ENCODE measurements at regions not wholly inside any gene's neighbourhood (a gene's known extent, or its start where the extent isn't known, plus 50 kb on each side); places are given as distances from the start of the nearest gene placed in this dataset.

DNA sequence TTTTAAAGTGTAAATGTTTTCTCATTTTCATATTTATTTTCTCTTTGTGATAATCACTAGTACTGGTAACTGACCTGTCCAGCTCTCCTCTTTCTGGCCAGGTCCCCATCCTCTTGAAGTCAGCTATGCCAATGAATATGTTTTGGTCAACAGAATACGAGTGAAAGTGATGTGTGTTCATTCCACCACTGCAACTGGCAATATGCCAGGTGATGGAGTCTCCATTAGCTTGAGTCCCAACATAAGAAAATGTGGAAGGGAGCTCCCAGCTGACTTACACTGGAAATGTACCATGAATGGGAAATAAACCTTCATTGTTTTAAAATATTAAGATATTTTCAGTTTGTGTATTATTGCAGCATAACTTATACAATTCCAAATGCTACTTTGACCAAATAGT, 75.8 kb downstream of the CCDC34 start:
- WGBS, result 90% methylated on average over 1 of the region's 1 CpG
- no peaks in the 10 kb centered on the region for H3K27me3 ChIP-seq

DNA sequence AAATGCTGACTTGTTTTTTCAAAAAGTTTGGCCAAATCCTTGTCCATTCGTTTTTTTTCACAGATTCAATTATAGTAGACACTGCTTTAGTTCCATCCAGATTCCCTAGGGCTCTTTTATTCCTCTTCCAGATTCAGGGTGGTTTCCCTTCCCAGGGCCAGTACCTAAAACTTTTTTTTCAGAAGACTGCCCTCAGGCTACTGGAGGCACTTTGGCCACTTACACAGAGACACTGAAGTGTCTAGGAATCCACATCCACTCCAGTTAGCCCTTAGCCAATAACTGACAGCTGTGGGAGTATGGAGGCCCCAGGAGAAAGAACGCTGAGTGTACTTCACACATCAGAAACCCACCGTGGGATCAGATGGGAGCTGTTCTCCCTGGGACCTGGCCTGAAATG, 77.3 kb downstream of the CCDC34 start:
- no peak for DNase-seq (ENCODE audit: low spot score in 2 of 2)
- Histone ChIP-seq H3K4me1 (peaks cover 7% of the 10 kb centered on the region), H3K4me3 (no peak overlapping the region), H3K36me3 (no peaks in the 10 kb centered on the region), H3K27me3 (no peaks in the 10 kb centered on the region), H3K9me3 (no peaks in the 10 kb centered on the region), H3K27ac (no peak overlapping the region)
- WGBS, result 51% methylated on average over 3 of the region's 3 CpGs
- TF ChIP-seq POLR2AphosphoS5 (IDR thresholded peaks at IDR 0.05), result no peak
- TF ChIP-seq, protein P1, sequence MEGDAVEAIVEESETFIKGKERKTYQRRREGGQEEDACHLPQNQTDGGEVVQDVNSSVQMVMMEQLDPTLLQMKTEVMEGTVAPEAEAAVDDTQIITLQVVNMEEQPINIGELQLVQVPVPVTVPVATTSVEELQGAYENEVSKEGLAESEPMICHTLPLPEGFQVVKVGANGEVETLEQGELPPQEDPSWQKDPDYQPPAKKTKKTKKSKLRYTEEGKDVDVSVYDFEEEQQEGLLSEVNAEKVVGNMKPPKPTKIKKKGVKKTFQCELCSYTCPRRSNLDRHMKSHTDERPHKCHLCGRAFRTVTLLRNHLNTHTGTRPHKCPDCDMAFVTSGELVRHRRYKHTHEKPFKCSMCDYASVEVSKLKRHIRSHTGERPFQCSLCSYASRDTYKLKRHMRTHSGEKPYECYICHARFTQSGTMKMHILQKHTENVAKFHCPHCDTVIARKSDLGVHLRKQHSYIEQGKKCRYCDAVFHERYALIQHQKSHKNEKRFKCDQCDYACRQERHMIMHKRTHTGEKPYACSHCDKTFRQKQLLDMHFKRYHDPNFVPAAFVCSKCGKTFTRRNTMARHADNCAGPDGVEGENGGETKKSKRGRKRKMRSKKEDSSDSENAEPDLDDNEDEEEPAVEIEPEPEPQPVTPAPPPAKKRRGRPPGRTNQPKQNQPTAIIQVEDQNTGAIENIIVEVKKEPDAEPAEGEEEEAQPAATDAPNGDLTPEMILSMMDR (IDR thresholded peaks at IDR 0.05), result no peak
- TF ChIP-seq POLR2A (IDR thresholded peaks at IDR 0.05), result no peak
- TF ChIP-seq EP300 (IDR thresholded peaks at IDR 0.05), result no peak

More for the DNA sequence above, 75.8 kb downstream of the CCDC34 start:
- no peaks in the 10 kb centered on the region for H3K9me3 ChIP-seq
- TF ChIP-seq, protein P1 (IDR thresholded peaks at IDR 0.05), result no peak
- H3K36me3 ChIP-seq, result no peaks in the 10 kb centered on the region
- H3K27ac ChIP-seq, result no peak overlapping the region
- peaks cover 8% of the 10 kb centered on the region for H3K4me1 ChIP-seq
- no peak overlapping the region for H3K4me3 ChIP-seq
- DNase-seq (ENCODE audit: low spot score in 2 of 2), result no peak

DNA sequence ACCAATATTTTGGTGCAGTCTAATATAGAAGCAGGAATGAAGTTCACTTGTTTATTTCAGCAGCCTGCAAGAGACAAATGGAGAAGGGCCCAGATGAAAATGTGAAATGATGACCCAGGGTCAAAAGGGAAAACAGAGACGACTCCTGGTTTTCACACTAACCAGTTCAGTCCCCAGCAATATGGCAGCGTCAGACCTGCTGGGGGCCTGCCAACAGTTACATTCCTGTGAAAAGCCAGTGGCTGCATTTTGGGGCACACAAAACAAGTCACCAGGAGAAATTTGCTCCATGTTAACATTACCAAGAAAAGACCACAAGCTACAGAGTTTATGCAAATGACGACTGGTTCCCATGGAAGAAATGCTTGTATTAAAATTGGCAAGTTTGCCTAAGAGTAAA, 80.2 kb downstream of the CCDC34 start:
- WGBS, result 53% methylated on average over 3 of the region's 3 CpGs
- peaks cover 5% of the 10 kb centered on the region for H3K4me1 ChIP-seq
- H3K4me3 ChIP-seq, result no peak overlapping the region
- H3K27me3 ChIP-seq, result no peaks in the 10 kb centered on the region
- TF ChIP-seq POLR2AphosphoS5 (IDR thresholded peaks at IDR 0.05) (no peak), POLR2A (IDR thresholded peaks at IDR 0.05) (no peak), EP300 (IDR thresholded peaks at IDR 0.05) (no peak)
- TF ChIP-seq, protein P1 (IDR thresholded peaks at IDR 0.05), result no peak
- no peaks in the 10 kb centered on the region for H3K9me3 ChIP-seq
- H3K36me3 ChIP-seq, result no peaks in the 10 kb centered on the region
- no peak overlapping the region for H3K27ac ChIP-seq
- no peak for DNase-seq (ENCODE audit: low spot score in 2 of 2)

DNA sequence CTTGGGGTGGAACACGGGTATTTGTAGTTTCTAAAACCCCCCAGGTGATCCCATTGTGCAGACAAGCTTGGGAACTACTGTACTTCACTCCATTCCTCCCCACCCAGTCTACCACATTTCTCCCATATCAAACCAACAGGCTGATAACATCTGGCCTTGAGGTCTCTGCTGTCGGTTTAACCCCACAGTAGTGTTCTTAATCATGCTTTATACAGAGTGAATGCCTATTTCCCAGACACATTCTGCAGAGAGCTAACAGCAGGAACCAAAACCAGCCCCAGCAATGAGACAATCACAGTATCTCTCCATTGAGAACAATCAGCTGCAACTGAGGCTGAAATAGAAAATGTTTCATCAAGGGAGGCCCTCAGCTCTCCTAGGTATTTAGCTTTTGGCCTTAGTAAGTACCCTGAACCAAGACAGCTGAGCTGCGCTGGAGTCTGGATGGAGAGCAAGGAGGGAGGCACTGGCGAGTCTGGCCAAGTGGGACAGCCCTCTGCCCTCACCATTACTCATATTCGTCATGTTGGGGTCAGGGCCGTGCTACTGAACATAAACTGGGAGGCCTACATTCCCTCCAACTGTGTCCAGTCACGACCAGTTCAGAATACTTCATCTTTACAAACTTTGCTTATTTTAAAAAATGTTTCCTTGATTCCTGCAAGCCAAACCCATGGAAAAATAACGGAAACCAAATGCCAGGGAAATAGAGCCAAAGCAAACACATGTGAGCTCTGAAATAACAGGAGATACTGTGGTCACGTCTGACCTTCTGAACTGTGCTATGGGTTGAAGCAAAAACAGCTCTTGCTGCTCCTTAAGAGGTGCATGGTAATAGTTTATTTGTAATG, 81.0 kb downstream of the CCDC34 start:
- Histone ChIP-seq H3K4me1 (peaks cover 5% of the 10 kb centered on the region), H3K36me3 (no peaks in the 10 kb centered on the region), H3K9me3 (no peaks in the 10 kb centered on the region), H3K4me3 (no peak overlapping the region), H3K27ac (no peak overlapping the region), H3K27me3 (no peaks in the 10 kb centered on the region)
- no peak for DNase-seq (ENCODE audit: low spot score in 2 of 2)
- no peak for TF ChIP-seq POLR2AphosphoS5 (IDR thresholded peaks at IDR 0.05)
- TF ChIP-seq, protein P1 (IDR thresholded peaks at IDR 0.05), result no peak
- no peak for TF ChIP-seq POLR2A (IDR thresholded peaks at IDR 0.05)
- no peak for TF ChIP-seq EP300 (IDR thresholded peaks at IDR 0.05)
- 52% methylated on average over 9 of the region's 9 CpGs for WGBS

DNA sequence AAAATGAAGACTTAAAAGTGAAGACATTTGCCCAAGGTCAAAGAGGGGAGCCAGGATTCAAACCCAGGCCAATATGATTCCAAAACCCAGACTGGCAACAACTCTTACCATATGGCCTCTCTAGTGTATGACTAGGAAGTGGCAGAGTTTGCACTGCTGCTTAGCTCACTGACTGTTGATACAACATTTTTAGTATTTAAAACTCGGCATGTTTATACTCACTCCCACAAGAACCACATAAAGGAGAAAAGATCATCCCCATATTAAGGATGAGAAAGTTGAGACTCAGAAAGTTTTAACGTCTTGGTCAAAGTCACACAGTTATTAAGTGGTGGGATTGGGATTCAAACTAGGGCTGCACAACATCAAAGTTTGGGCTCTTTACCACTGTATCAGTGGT, 81.7 kb downstream of the CCDC34 start:
- H3K9me3 ChIP-seq, result no peaks in the 10 kb centered on the region
- no peaks in the 10 kb centered on the region for H3K36me3 ChIP-seq
- TF ChIP-seq, protein P1 (IDR thresholded peaks at IDR 0.05), result no peak
- H3K4me1 ChIP-seq, result peaks cover 5% of the 10 kb centered on the region
- no peak overlapping the region for H3K27ac ChIP-seq
- H3K27me3 ChIP-seq, result no peaks in the 10 kb centered on the region
- no peak overlapping the region for H3K4me3 ChIP-seq
- DNase-seq (ENCODE audit: low spot score in 2 of 2), result no peak
- 88% methylated on average over 2 of the region's 2 CpGs for WGBS

Data from suprapubic skin (tissue), 4 donors.